ENCODE measurements at regions not wholly inside any gene's neighbourhood (a gene's known extent, or its start where the extent isn't known, plus 50 kb on each side); places are given as distances from the start of the nearest gene placed in this dataset.

DNA sequence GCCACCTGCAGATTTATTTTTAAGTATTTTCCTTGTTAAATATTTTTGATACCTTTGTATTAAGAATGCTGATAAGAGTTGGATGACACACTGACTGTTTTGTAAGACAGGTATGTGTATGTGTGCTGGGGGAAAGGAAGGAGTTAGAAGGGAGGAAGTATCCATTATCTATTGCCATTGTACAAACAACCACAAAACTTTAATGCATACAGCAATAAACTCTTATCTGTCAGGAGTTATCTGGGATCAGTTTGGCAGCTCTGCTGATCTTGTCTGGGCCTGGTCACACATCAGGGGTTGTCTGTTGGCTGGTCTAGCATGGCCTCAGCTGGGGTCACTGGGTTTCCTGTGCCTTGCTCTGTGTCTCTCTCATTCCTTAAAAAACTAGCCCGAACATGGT lies 423.9 kb upstream of the USP24 start:
- TF ChIP-seq CTCF (IDR thresholded peaks at IDR 0.05; ENCODE audit: control extremely low read depth, extremely low read depth, low read depth, missing control alignments): no peak
- no peak for DNase-seq (ENCODE audit: extremely low spot score)
- ChIA-PET CTCF (no interaction called here), POLR2A (no interaction called here)

DNA sequence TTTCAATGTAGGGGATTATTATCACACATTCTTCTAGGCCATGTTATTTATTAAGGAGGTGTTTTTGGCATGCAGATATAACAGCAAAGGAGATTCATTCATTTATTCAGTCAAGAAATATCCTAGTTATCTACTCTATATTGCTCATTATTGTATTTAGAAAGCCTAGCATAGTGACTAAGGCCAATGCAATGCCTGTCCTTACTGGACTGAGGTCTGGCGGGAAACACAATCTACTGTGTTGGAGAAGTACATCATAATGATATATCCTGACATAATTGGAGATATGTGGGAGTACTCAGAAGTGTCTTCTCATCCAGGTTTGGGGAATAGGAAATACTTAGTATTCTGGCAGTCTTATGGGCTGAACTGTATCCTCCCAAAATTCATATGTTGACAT lies 421.5 kb upstream of the USP24 start:
- no peak for DNase-seq (ENCODE audit: extremely low spot score)
- TF ChIP-seq CTCF (IDR thresholded peaks at IDR 0.05; ENCODE audit: control extremely low read depth, extremely low read depth, low read depth, missing control alignments): no peak
- POLR2A ChIA-PET: no interaction called here
- CTCF ChIA-PET: no interaction called here

- DNase-seq (ENCODE audit: extremely low spot score): no peak
- no peak for TF ChIP-seq CTCF (IDR thresholded peaks at IDR 0.05; ENCODE audit: control extremely low read depth, extremely low read depth, low read depth, missing control alignments)
- ChIA-PET POLR2A (no interaction called here), CTCF (interaction anchor here (0.8 kb wide), 1 partner anchor 34 kb away, joined by 3 read pairs; no protein-coding TSS in a partner anchor)
These were observed 420.7 kb upstream of the USP24 start for GRCh38 chr1:55635856-55636255.

DNA sequence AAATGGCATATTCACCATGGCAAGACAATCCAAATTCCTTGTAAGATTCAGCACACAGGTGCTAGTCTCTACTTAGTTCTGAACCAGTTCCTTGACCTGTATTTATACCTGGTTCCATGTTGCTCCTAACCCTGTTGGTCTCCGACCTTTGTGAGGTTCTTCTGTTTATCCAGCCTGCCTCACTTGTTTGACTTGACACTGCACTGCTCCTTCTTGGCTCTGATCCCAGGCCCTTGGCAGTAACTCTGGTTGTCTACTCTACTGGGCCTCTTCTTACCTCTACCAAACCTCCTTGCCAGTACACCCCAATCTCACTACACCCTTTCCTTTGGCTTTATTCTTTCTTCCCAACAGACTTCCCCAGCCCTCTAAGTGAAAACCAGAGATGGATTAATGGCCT lies 419.4 kb upstream of the USP24 start:
- ChIA-PET CTCF (no interaction called here), POLR2A (no interaction called here)
- TF ChIP-seq CTCF (IDR thresholded peaks at IDR 0.05; ENCODE audit: control extremely low read depth, extremely low read depth, low read depth, missing control alignments): no peak
- no peak for DNase-seq (ENCODE audit: extremely low spot score)

DNA sequence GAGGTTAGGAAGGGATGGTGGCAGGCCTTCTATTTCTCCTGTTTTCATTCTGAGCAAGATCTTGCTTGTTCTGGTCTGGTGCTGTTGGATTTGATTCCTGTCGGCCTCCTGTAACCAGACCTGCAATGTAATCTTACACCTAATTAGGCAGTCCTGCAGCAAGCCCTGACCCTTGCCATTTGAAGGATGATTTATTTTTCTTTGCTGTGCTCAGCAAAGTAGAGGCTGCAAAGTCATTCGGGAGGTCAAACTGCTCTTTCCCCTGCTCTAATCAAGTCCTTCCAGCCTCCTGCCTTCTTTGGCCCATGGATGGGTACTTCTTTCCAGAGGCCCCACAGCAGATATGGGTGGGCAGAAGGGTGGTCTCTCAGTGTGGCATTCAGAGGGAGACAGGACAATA lies 417.7 kb upstream of the USP24 start:
- DNase-seq (ENCODE audit: extremely low spot score): no peak
- CTCF ChIA-PET: interaction anchor here (1.2 kb wide), 1 partner anchor 12 kb away, joined by 3 read pairs; no protein-coding TSS in a partner anchor
- no peak for TF ChIP-seq CTCF (IDR thresholded peaks at IDR 0.05; ENCODE audit: control extremely low read depth, extremely low read depth, low read depth, missing control alignments)
- POLR2A ChIA-PET: no interaction called here

DNA sequence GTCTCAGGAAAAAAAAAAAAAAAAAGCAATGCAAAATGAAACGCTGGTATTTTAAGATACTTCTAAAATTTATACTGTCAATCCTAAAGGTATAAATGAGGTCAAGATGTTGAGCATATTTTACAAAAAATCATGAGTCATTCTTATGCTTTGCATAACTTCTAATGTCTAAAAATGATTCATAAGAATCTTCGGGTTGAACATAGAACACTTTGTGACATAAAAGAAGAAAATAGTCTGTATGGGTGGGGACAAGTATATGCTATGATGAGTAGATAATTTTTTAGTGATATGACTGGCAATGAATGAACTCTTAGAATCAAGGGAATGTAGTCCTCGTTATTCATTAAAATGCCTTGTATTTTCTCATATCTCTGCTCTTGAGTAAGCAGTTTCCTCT lies 416.9 kb upstream of the USP24 start:
- CTCF ChIA-PET: no interaction called here
- no peak for DNase-seq (ENCODE audit: extremely low spot score)
- POLR2A ChIA-PET: no interaction called here
- TF ChIP-seq CTCF (IDR thresholded peaks at IDR 0.05; ENCODE audit: control extremely low read depth, extremely low read depth, low read depth, missing control alignments): no peak

GRCh38 chr1:55631509-55631908 lies 416.3 kb upstream of the USP24 start:
- CTCF ChIA-PET: no interaction called here
- POLR2A ChIA-PET: no interaction called here

More at GRCh38 chr1:55631509-55631908, 416.3 kb upstream of the USP24 start:
- TF ChIP-seq CTCF (IDR thresholded peaks at IDR 0.05; ENCODE audit: control extremely low read depth, extremely low read depth, low read depth, missing control alignments): no peak
- DNase-seq (ENCODE audit: extremely low spot score): no peak

All from GM10248 (cell line).